GM12874 (cell line): ENCODE measurements at regions not wholly inside any gene's neighbourhood (a gene's known extent, or its start where the extent isn't known, plus 50 kb on each side); places are given as distances from the start of the nearest gene placed in this dataset.

Source experiments
- CTCF ChIP-seq: IDR thresholded peaks from 2 replicates; pipeline ENCODE4 v1.5.1; 2011; ENCODE audit warnings: low read depth, mild to moderate bottlenecking, control low read depth, low read length, moderate library complexity; ENCODE audit not compliant: insufficient read depth

- TF ChIP-seq CTCF = no peak
Observed at GRCh38 chr5:62771341-62771740, 192.7 kb downstream of the LRRC70 start.

GRCh38 chr5:62767650-62768049 is 189.0 kb downstream of the LRRC70 start:
- TF ChIP-seq CTCF = no peak

GRCh38 chr5:62767077-62767476 is 188.5 kb downstream of the LRRC70 start:
- no peak for TF ChIP-seq CTCF

GRCh38 chr5:62762503-62762902 is 183.9 kb downstream of the LRRC70 start:
- TF ChIP-seq CTCF = no peak

GRCh38 chr5:62742207-62742606 is 163.6 kb downstream of the LRRC70 start:
- TF ChIP-seq CTCF = no peak

GRCh38 chr5:62741761-62742160 is 163.1 kb downstream of the LRRC70 start:
- TF ChIP-seq CTCF = no peak

GRCh38 chr5:62737766-62738165 is 159.1 kb downstream of the LRRC70 start:
- TF ChIP-seq CTCF = no peak

GRCh38 chr5:62732677-62733121 is 154.1 kb downstream of the LRRC70 start:
- no peak for TF ChIP-seq CTCF
